AG04450 (cell line): ENCODE measurements at regions not wholly inside any gene's neighbourhood (a gene's known extent, or its start where the extent isn't known, plus 50 kb on each side); places are given as distances from the start of the nearest gene placed in this dataset.

Source experiments
- CTCF ChIA-PET: fragments of 300-600, 350-600 bp; formaldehyde crosslinking; extraction: SDS; loops from one replicate; lab custom pipeline; 2022; ENCODE audit warnings: antibody characterized with exemption, inconsistent platforms; lab: Charles Lee
- POLR2A ChIA-PET: fragments of 350-600 bp; formaldehyde crosslinking; extraction: SDS; loops from one replicate; lab custom pipeline; 2021; ENCODE audit warnings: antibody characterized with exemption, inconsistent platforms; lab: Yijun Ruan, JAX
- DNase-seq: peaks from one replicate; pipeline ENCODE4 v3.0.0-alpha.2; 2011; ENCODE audit warnings: low read depth, low spot score
- H3K27ac ChIP-seq: one replicate; pipeline ENCODE4 v1.5.1; 2012; ENCODE audit warnings: low read depth, low read length, control low read depth
- H3K27me3 ChIP-seq: one replicate; pipeline ENCODE4 v1.6.0; 2012; ENCODE audit warnings: low read length; ENCODE audit not compliant: control insufficient read depth, insufficient read depth
- H3K4me3 ChIP-seq: 2 replicates; pipeline ENCODE4 v1.5.1; 2011; ENCODE audit warnings: mild to moderate bottlenecking, low read depth, low read length, control low read depth
- H3K9me3 ChIP-seq: 2 replicates; pipeline ENCODE4 v1.5.1; 2012; ENCODE audit warnings: low read length; ENCODE audit not compliant: control insufficient read depth, insufficient read depth
- TF ChIP-seq, protein P1 (sequence below): IDR thresholded peaks from 2 replicates; pipeline ENCODE4 v1.5.1; 2011; ENCODE audit warnings: low read depth, low read length, control low read depth, inconsistent platforms

DNA sequence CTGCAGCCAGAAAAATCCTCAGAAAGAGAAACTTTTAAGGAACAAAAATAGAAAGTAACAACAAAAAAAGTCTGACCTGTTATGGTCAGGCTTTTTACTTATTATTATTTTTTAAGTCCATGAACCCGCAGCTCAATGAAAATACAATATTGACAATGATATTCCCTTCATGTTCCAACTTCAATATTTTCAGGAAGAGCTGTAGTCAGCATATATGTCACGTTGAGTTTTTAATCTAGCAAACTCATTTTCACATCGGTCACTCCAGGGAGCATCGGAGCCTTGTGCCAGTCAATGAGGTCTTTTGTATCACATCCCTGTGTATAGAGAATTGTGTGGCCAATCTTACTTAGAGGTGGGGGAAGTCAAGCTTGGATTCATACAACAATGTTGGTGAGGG lies 568.4 kb upstream of the GCFC2 start:
- no peak for DNase-seq
- H3K27ac ChIP-seq = no peak overlapping the region
- no peaks in the 10 kb centered on the region for H3K9me3 ChIP-seq
- ChIA-PET POLR2A (no interaction called here), CTCF (no interaction called here)
- H3K4me3 ChIP-seq = no peak overlapping the region
- no peaks in the 10 kb centered on the region for H3K27me3 ChIP-seq
- TF ChIP-seq, protein P1, sequence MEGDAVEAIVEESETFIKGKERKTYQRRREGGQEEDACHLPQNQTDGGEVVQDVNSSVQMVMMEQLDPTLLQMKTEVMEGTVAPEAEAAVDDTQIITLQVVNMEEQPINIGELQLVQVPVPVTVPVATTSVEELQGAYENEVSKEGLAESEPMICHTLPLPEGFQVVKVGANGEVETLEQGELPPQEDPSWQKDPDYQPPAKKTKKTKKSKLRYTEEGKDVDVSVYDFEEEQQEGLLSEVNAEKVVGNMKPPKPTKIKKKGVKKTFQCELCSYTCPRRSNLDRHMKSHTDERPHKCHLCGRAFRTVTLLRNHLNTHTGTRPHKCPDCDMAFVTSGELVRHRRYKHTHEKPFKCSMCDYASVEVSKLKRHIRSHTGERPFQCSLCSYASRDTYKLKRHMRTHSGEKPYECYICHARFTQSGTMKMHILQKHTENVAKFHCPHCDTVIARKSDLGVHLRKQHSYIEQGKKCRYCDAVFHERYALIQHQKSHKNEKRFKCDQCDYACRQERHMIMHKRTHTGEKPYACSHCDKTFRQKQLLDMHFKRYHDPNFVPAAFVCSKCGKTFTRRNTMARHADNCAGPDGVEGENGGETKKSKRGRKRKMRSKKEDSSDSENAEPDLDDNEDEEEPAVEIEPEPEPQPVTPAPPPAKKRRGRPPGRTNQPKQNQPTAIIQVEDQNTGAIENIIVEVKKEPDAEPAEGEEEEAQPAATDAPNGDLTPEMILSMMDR = no peak

DNA sequence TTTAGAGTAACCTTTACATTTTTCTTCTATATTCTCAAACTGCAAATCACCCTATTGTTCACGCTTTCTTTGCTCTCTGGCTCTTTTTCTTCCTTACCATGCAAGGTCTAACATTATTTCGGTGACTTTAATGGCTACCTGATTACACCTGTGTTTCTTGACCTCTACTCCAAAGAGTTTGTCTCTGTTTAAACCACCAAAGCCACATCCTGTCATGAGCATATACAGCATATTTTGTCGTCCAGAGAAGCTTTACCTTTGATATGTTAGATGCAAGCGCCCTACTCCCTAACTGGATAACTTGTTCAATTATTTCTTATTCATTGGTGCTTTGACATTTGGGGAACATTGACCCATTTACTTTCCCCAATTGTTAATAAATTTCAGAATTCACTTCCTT lies 565.1 kb upstream of the GCFC2 start:
- ChIA-PET CTCF (no interaction called here), POLR2A (no interaction called here)
- no peaks in the 10 kb centered on the region for H3K9me3 ChIP-seq
- H3K27ac ChIP-seq = no peak overlapping the region
- no peak overlapping the region for H3K4me3 ChIP-seq
- H3K27me3 ChIP-seq = no peaks in the 10 kb centered on the region
- TF ChIP-seq, protein P1 = no peak
- no peak for DNase-seq

DNA sequence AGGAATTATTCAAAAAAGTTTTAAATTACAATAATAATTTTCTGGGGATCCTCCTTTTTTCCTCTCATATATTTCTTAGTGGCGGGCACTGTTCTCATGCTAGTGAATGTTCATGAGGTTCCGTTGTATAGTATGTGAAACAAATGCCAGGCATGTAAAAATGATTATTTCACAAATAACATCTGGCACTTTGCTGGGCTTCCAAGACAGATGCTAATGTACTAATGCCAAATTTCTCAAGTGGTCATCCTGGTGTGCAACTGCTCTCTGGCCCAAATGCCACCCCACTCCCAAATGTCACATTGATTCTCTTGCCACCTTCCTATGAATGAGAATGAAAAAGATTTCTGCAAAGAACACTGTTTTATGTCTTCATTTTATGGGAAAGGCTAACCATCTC lies 564.0 kb upstream of the GCFC2 start:
- Histone ChIP-seq H3K27me3 (no peaks in the 10 kb centered on the region), H3K4me3 (no peak overlapping the region), H3K27ac (no peak overlapping the region), H3K9me3 (no peaks in the 10 kb centered on the region)
- POLR2A ChIA-PET = no interaction called here
- CTCF ChIA-PET = no interaction called here
- no peak for DNase-seq
- TF ChIP-seq, protein P1 = no peak

DNA sequence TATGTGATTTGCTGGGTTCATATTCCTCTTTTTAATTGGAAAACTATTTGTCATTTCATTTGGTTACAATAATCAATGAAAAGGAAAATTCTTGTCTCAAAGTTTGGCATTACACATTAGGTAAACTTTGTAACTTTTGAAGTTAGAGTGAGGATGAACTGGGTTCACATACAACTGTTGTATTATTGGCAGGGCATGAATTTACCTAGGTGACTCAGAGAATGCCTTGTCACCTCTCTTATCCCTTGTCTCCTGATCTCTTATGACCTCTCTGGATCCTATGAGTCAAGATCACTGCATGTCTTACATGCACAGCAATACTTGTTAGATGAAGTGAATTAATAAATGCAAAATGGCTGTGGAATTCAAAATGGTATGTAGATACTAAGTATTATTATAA lies 563.4 kb upstream of the GCFC2 start:
- no peak overlapping the region for H3K27ac ChIP-seq
- H3K4me3 ChIP-seq = no peak overlapping the region
- no peaks in the 10 kb centered on the region for H3K9me3 ChIP-seq
- no peaks in the 10 kb centered on the region for H3K27me3 ChIP-seq
- ChIA-PET CTCF (no interaction called here), POLR2A (no interaction called here)
- DNase-seq = no peak
- TF ChIP-seq, protein P1 = no peak

DNA sequence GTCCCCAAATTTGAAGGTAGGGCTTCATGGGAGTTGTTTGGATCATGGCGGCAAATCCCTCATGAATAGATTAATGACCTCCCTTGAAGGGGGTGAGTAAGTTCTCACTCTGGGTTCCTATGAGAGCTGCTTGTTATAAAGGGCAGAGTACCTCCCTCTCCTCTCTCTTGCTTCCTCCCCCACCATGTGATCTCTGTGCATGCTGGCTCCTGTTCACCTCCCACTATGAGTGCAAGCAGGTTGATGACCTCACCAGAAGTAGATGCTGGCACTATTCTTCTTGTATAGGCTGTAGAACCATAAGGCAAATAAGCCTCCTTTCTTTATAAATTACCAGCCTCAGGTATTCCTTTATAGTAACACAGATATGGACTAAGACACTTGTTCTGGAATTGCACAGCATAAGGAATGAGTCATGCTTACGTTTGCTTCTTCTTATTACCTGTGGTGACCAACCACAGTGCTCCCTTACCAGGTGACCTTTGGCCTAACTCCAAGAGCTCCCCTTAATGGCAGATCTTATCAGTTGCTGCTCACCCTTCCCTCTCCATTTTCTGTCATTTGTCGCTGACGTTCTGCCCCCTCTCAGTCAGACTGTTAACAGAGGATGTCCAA lies 559.5 kb upstream of the GCFC2 start:
- ChIA-PET CTCF (interaction anchor here (0.6 to 1.3 kb wide), 2 partner anchors 74 to 330 kb away, joined by 3 to 4 read pairs; no protein-coding TSS in a partner anchor), POLR2A (no interaction called here)
- no peak overlapping the region for H3K27ac ChIP-seq
- H3K27me3 ChIP-seq = no peaks in the 10 kb centered on the region
- H3K9me3 ChIP-seq = no peaks in the 10 kb centered on the region
- no peak for DNase-seq
- TF ChIP-seq, protein P1 = no peak
- H3K4me3 ChIP-seq = no peak overlapping the region
